PC-3 (cell line): ENCODE measurements at regions not wholly inside any gene's neighbourhood (a gene's known extent, or its start where the extent isn't known, plus 50 kb on each side); places are given as distances from the start of the nearest gene placed in this dataset.

Experiments
- CTCF ChIP-seq: fragments of 300-600 bp; sonication (generic); conservative IDR thresholded peaks from 2 replicates; pipeline ENCODE4 v1.5.1; 2017; ENCODE audit warnings: antibody characterized with exemption, low read depth, mild to moderate bottlenecking, low read length
- EZH2 ChIP-seq: fragments of 300-600 bp; sonication (generic); IDR thresholded peaks from one replicate; pipeline ENCODE4 v1.6.1; 2017; ENCODE audit warnings: antibody characterized with exemption, mild to moderate bottlenecking, low read length; ENCODE audit not compliant: unreplicated experiment

GRCh38 chr9:29449306-29449705 lies 1876.0 kb upstream of the C9orf72 start:
- TF ChIP-seq CTCF (no peak), EZH2 (no peak)
